Osteoblast (primary cell): ENCODE measurements at regions not wholly inside any gene's neighbourhood (a gene's known extent, or its start where the extent isn't known, plus 50 kb on each side); places are given as distances from the start of the nearest gene placed in this dataset.

ENCODE experiments used
- DNase-seq: peaks from one replicate; pipeline ENCODE4 v3.0.0; 2011; ENCODE audit warnings: low spot score, mixed read lengths; ENCODE audit not compliant: insufficient read length; ENCODE audit errors: missing footprints
- H2AFZ ChIP-seq: 2 replicates; pipeline ENCODE4 v1.6.0; 2011; ENCODE audit warnings: mild to moderate bottlenecking, low read length
- H3K27ac ChIP-seq: 2 replicates; pipeline ENCODE4 v1.5.1; 2011; ENCODE audit warnings: mild to moderate bottlenecking, low read depth, low read length, moderate library complexity
- H3K27me3 ChIP-seq: 2 replicates; pipeline ENCODE4 v1.6.0; 2012; ENCODE audit warnings: mild to moderate bottlenecking, control low read depth, inconsistent platforms, low read length, moderate library complexity; ENCODE audit not compliant: insufficient read depth
- H3K36me3 ChIP-seq: 2 replicates; pipeline ENCODE4 v1.5.1; 2011; ENCODE audit warnings: mild to moderate bottlenecking, low read length, control low read depth, moderate library complexity; ENCODE audit not compliant: insufficient read depth
- H3K4me1 ChIP-seq: 2 replicates; pipeline ENCODE4 v1.5.1; 2011; ENCODE audit warnings: mild to moderate bottlenecking, low read length, control low read depth, moderate library complexity; ENCODE audit not compliant: insufficient read depth
- H3K4me2 ChIP-seq: 2 replicates; pipeline ENCODE4 v1.6.0; 2011; ENCODE audit warnings: mild to moderate bottlenecking, low read length; ENCODE audit not compliant: insufficient read depth
- H3K4me3 ChIP-seq: fragments of 200-600 bp; sonication (generic); 3 replicates; pipeline ENCODE4 v1.5.1; 2012; ENCODE audit warnings: mild to moderate bottlenecking, low read length, inconsistent platforms; ENCODE audit not compliant: insufficient read depth
- H3K79me2 ChIP-seq: 2 replicates; pipeline ENCODE4 v1.6.0; 2012; ENCODE audit warnings: mild to moderate bottlenecking, low read length, control low read depth, inconsistent platforms; ENCODE audit not compliant: insufficient read depth
- H3K9me3 ChIP-seq: 2 replicates; pipeline ENCODE4 v1.5.1; 2011; ENCODE audit warnings: low read depth, low read length, control low read depth
- H4K20me1 ChIP-seq: 2 replicates; pipeline ENCODE4 v1.6.0; 2012; ENCODE audit warnings: mild to moderate bottlenecking, low read length, control low read depth; ENCODE audit not compliant: insufficient read depth
- TF ChIP-seq, protein P1 (sequence below): IDR thresholded peaks from 2 replicates; pipeline ENCODE4 v1.5.1; 2011; ENCODE audit warnings: mild to moderate bottlenecking, low read depth, low read length, moderate library complexity; ENCODE audit errors: extremely low read depth

DNA sequence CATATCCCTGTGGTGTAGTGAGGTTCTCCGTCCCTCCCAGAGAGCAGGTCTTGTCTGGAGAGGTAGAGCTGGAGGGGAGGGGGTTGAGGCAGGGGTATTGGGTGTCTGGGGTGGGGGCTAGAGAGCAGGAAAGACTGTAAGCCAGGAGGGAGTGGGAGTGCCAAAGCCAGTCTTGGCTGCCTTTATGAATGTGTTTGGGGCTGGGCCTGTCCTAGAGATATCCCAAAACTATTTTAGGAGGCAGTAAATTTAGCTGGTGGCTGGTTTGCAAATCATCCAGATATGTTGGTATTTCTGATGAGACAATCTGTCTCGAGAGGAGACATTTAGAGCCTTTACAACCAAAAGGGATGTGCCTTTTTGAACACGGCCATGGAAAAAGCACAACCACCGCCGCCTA, 166.6 kb downstream of the TLE3 start:
- H2AFZ ChIP-seq: no peak overlapping the region
- DNase-seq: no peak
- no peaks in the 10 kb centered on the region for H3K9me3 ChIP-seq
- H3K79me2 ChIP-seq: no peaks in the 10 kb centered on the region
- no peak overlapping the region for H3K4me3 ChIP-seq
- no peaks in the 10 kb centered on the region for H3K36me3 ChIP-seq
- peaks cover 45% of the 10 kb centered on the region for H3K27me3 ChIP-seq
- H4K20me1 ChIP-seq: no peaks in the 10 kb centered on the region
- no peaks in the 10 kb centered on the region for H3K4me1 ChIP-seq
- H3K27ac ChIP-seq: no peak overlapping the region
- H3K4me2 ChIP-seq: no peak overlapping the region
- TF ChIP-seq, protein P1, sequence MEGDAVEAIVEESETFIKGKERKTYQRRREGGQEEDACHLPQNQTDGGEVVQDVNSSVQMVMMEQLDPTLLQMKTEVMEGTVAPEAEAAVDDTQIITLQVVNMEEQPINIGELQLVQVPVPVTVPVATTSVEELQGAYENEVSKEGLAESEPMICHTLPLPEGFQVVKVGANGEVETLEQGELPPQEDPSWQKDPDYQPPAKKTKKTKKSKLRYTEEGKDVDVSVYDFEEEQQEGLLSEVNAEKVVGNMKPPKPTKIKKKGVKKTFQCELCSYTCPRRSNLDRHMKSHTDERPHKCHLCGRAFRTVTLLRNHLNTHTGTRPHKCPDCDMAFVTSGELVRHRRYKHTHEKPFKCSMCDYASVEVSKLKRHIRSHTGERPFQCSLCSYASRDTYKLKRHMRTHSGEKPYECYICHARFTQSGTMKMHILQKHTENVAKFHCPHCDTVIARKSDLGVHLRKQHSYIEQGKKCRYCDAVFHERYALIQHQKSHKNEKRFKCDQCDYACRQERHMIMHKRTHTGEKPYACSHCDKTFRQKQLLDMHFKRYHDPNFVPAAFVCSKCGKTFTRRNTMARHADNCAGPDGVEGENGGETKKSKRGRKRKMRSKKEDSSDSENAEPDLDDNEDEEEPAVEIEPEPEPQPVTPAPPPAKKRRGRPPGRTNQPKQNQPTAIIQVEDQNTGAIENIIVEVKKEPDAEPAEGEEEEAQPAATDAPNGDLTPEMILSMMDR: no peak

DNA sequence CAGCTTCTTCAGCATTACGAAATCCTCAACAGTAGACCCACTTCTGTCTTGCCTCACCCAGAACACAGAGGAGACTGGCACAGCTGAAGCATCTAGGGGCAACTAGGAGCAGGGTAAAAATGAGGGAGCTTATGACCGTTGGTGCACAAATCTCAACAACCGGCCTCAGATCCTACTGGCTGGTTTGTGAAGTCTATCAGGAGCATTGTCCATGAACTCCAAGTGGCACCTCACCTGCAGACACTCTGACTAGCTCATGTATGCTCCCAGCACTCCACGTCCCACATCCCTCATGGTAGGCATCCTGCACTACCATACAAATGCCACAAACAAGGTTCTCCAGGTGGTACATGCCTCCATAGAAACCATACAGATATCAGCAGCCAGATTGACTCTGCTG, 163.1 kb downstream of the TLE3 start:
- H3K27ac ChIP-seq: no peak overlapping the region
- H3K4me1 ChIP-seq: no peaks in the 10 kb centered on the region
- H3K4me2 ChIP-seq: no peak overlapping the region
- peaks cover 53% of the 10 kb centered on the region for H3K27me3 ChIP-seq
- no peak for DNase-seq
- no peaks in the 10 kb centered on the region for H3K79me2 ChIP-seq
- H4K20me1 ChIP-seq: no peaks in the 10 kb centered on the region
- H3K9me3 ChIP-seq: no peaks in the 10 kb centered on the region
- TF ChIP-seq, protein P1: no peak
- H3K36me3 ChIP-seq: no peaks in the 10 kb centered on the region
- H2AFZ ChIP-seq: no peak overlapping the region
- H3K4me3 ChIP-seq: no peak overlapping the region

- Histone ChIP-seq H3K36me3 (no peaks in the 10 kb centered on the region), H3K9me3 (no peaks in the 10 kb centered on the region), H3K4me1 (no peaks in the 10 kb centered on the region), H3K27me3 (peaks cover 25% of the 10 kb centered on the region), H2AFZ (no peak overlapping the region), H3K27ac (no peak overlapping the region), H3K4me3 (no peak overlapping the region), H4K20me1 (no peaks in the 10 kb centered on the region), H3K79me2 (no peaks in the 10 kb centered on the region), H3K4me2 (no peak overlapping the region)
- TF ChIP-seq, protein P1: no peak
- DNase-seq: peak; percentile 66
Measured at GRCh38 chr15:69939513-69940440, 157.9 kb downstream of the TLE3 start.

DNA sequence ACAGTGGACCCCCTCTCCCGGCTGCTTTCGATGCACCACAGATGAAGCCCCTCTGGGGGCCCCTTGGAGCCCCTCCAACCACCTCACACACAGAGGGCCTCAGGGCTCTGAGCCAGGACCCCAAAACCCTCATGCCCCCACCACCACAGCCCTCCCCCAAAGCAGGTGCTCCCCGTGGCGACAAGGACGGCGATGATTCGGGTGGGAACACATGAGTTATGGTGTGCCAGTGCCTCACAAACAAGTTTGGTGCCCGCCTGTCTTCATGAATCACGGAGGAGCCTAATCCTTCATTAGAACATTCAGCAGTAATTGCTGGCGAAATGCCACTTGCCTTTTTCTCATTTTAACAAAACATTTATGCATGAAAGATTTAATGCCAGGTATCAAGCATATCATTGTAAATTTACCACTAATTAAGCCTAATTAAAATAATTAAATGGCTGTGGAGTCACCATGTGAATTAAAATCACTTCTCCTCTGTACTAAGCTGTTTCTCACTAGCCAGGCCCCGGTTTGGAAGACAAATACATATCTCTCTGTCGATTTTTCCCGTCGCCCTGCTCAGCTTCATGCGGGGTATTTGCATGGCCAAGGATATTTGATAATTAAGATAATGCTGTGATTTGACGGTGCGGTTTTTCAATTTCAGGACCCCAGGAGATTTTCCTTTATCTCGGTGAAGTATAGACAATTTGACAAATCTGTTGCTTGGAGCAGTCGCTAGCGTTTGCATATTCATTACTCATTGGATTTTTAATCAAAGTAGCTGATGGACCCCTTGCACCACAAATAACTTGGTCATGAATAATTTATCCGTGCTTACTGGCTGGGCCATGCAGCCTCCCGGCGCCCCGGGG, 157.0 kb downstream of the TLE3 start:
- DNase-seq: no peak

More for the DNA sequence above, 157.0 kb downstream of the TLE3 start:
- Histone ChIP-seq H3K9me3 (no peaks in the 10 kb centered on the region), H3K36me3 (no peaks in the 10 kb centered on the region), H4K20me1 (no peaks in the 10 kb centered on the region), H3K27ac (no peak overlapping the region), H3K4me3 (no peak overlapping the region), H2AFZ (no peak overlapping the region), H3K79me2 (no peaks in the 10 kb centered on the region), H3K27me3 (peaks cover 24% of the 10 kb centered on the region), H3K4me1 (no peaks in the 10 kb centered on the region), H3K4me2 (no peak overlapping the region)
- TF ChIP-seq, protein P1: no peak
